Neural progenitor cell (in vitro differentiated cells): ENCODE measurements at regions not wholly inside any gene's neighbourhood (a gene's known extent, or its start where the extent isn't known, plus 50 kb on each side); places are given as distances from the start of the nearest gene placed in this dataset.

Experiments used
- DNase-seq: peaks from one replicate; pipeline ENCODE4 v3.0.0-alpha.2; 2016; ENCODE audit warnings: low spot score
- H2AFZ ChIP-seq: fragments of 200-600 bp; sonication (generic); replicated peaks from 2 replicates; pipeline ENCODE4 v1.6.1; 2016; ENCODE audit warnings: antibody characterized with exemption
- H3F3A ChIP-seq: fragments of 200-600 bp; sonication (generic); 2 replicates; pipeline ENCODE4 v1.6.1; 2016; ENCODE audit warnings: antibody characterized with exemption, low read depth
- H3K27ac ChIP-seq: fragments of 200-600 bp; sonication (generic); 2 replicates; pipeline ENCODE4 v1.5.1; 2016; ENCODE audit warnings: mild to moderate bottlenecking
- H3K27me3 ChIP-seq: fragments of 200-600 bp; sonication (generic); 2 replicates; pipeline ENCODE4 v1.6.1; 2016; ENCODE audit warnings: mild to moderate bottlenecking, moderate library complexity
- H3K36me3 ChIP-seq: fragments of 200-600 bp; sonication (generic); 2 replicates; pipeline ENCODE4 v1.5.1; 2016
- H3K4me1 ChIP-seq: fragments of 200-600 bp; sonication (generic); 2 replicates; pipeline ENCODE4 v1.6.1; 2016; ENCODE audit warnings: mixed run types
- H3K4me2 ChIP-seq: fragments of 200-600 bp; sonication (generic); 2 replicates; pipeline ENCODE4 v1.6.1; 2016
- H3K4me3 ChIP-seq: fragments of 200-600 bp; sonication (generic); 2 replicates; pipeline ENCODE4 v1.5.1; 2016
- H3K79me2 ChIP-seq: fragments of 200-600 bp; sonication (generic); 2 replicates; pipeline ENCODE4 v1.6.1; 2016; ENCODE audit warnings: low read depth
- H3K9ac ChIP-seq: fragments of 200-600 bp; sonication (generic); 2 replicates; pipeline ENCODE4 v1.6.1; 2016
- H3K9me3 ChIP-seq: fragments of 200-600 bp; sonication (generic); 2 replicates; pipeline ENCODE4 v1.5.1; 2016; ENCODE audit warnings: low read depth
- H4K20me1 ChIP-seq: fragments of 200-600 bp; sonication (generic); 2 replicates; pipeline ENCODE4 v1.6.1; 2016; ENCODE audit warnings: low read depth
- H3K27ac Mint-ChIP-seq: 3 replicates; pipeline ENCODE4 v1.8.0; 2021; ENCODE audit warnings: mixed read lengths
- H3K27me3 Mint-ChIP-seq: 2 replicates; pipeline ENCODE4 v1.8.0; 2022; ENCODE audit warnings: low read depth, mild to moderate bottlenecking, inconsistent platforms, moderate library complexity, mixed read lengths; ENCODE audit not compliant: insufficient read depth
- H3K36me3 Mint-ChIP-seq: 3 replicates; pipeline ENCODE4 v1.8.0; 2021; ENCODE audit warnings: mixed read lengths
- H3K4me1 Mint-ChIP-seq: 3 replicates; pipeline ENCODE4 v1.8.0; 2021; ENCODE audit warnings: mixed read lengths
- H3K4me3 Mint-ChIP-seq: 3 replicates; pipeline ENCODE4 v1.8.0; 2021; ENCODE audit warnings: mild to moderate bottlenecking, moderate library complexity, mixed read lengths
- H3K9me3 Mint-ChIP-seq: 3 replicates; pipeline ENCODE4 v1.8.0; 2020; ENCODE audit warnings: mixed read lengths
- EZH2 ChIP-seq: fragments of 200-600 bp; sonication (generic); IDR thresholded peaks from 2 replicates; pipeline ENCODE4 v1.6.1; 2017; ENCODE audit warnings: antibody characterized with exemption, mild to moderate bottlenecking, moderate library complexity
- EZH2phosphoT487 ChIP-seq: fragments of 200-600 bp; sonication (generic); IDR thresholded peaks from 2 replicates; pipeline ENCODE4 v1.6.1; 2017; ENCODE audit warnings: antibody characterized with exemption
- TF ChIP-seq, protein P1 (sequence below): fragments of 200-600 bp; sonication (generic); IDR thresholded peaks from 2 replicates; pipeline ENCODE4 v1.5.1; 2017; ENCODE audit warnings: antibody characterized with exemption, mild to moderate bottlenecking

DNA sequence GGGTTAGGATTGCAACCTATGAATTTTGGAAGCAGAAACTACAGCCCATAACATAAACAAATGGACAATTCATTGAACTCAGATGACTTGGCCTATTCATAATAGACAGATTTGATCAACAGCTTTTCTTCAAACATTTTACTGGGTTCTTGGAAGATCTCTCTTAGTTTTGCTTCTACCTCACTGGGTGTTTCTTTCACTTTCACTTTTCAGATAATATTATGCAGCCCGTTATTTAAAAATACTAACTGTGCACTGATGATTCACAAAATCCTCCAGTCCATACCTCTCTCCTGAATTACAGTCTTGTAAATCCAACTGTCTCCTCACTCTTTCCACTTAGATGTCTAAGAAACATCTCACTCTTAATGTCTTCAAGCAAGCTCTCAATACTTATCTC, 183.5 kb upstream of the IRX1 start:
- no peak overlapping the region for H3K27ac Mint-ChIP-seq
- no peak overlapping the region for H3K4me3 ChIP-seq
- peaks cover 2% of the 10 kb centered on the region for H3K27me3 Mint-ChIP-seq
- no peak overlapping the region for H3K27ac ChIP-seq
- H4K20me1 ChIP-seq: no peaks in the 10 kb centered on the region
- H3K4me1 ChIP-seq: no peaks in the 10 kb centered on the region
- H3K36me3 ChIP-seq: peaks cover 3% of the 10 kb centered on the region
- H3K9ac ChIP-seq: no peak overlapping the region
- no peaks in the 10 kb centered on the region for H3K27me3 ChIP-seq
- no peak for DNase-seq
- H3K36me3 Mint-ChIP-seq: no peaks in the 10 kb centered on the region
- H3K4me3 Mint-ChIP-seq: no peak overlapping the region
- no peaks in the 10 kb centered on the region for H3K9me3 ChIP-seq
- TF ChIP-seq EZH2 (no peak), EZH2phosphoT487 (no peak)
- TF ChIP-seq, protein P1, sequence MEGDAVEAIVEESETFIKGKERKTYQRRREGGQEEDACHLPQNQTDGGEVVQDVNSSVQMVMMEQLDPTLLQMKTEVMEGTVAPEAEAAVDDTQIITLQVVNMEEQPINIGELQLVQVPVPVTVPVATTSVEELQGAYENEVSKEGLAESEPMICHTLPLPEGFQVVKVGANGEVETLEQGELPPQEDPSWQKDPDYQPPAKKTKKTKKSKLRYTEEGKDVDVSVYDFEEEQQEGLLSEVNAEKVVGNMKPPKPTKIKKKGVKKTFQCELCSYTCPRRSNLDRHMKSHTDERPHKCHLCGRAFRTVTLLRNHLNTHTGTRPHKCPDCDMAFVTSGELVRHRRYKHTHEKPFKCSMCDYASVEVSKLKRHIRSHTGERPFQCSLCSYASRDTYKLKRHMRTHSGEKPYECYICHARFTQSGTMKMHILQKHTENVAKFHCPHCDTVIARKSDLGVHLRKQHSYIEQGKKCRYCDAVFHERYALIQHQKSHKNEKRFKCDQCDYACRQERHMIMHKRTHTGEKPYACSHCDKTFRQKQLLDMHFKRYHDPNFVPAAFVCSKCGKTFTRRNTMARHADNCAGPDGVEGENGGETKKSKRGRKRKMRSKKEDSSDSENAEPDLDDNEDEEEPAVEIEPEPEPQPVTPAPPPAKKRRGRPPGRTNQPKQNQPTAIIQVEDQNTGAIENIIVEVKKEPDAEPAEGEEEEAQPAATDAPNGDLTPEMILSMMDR: no peak
- no peak overlapping the region for H2AFZ ChIP-seq
- H3F3A ChIP-seq: no peaks in the 10 kb centered on the region
- H3K4me1 Mint-ChIP-seq: no peaks in the 10 kb centered on the region
- H3K4me2 ChIP-seq: no peak overlapping the region
- H3K9me3 Mint-ChIP-seq: peaks cover 19% of the 10 kb centered on the region
- no peaks in the 10 kb centered on the region for H3K79me2 ChIP-seq

DNA sequence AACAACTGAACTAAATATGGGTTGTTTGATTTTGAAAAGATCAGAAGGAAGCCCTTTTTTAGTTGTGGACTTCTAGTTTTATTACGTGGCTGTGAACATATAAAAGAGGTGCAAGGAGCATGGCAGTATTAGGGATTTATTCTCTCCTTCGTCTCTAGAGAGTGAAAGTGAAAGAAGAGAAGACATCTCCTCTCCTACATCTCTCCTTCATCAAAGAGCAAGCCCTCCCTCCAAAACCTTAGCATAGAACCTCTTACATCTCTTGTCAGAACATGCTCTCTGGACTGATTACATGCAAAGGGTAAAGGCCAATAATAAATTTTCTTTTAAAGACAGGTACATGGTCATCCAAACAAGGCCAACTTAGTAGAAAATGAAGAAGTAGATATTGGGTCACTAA, 184.3 kb upstream of the IRX1 start:
- Mint-ChIP-seq H3K4me3 (no peak overlapping the region), H3K27me3 (peaks cover 2% of the 10 kb centered on the region), H3K27ac (no peak overlapping the region), H3K4me1 (no peaks in the 10 kb centered on the region), H3K36me3 (no peaks in the 10 kb centered on the region), H3K9me3 (peaks cover 23% of the 10 kb centered on the region)
- Histone ChIP-seq H3K79me2 (no peaks in the 10 kb centered on the region), H3K9me3 (no peaks in the 10 kb centered on the region), H3K36me3 (peaks cover 3% of the 10 kb centered on the region), H3K4me3 (no peak overlapping the region), H3K4me1 (no peaks in the 10 kb centered on the region), H3K27ac (no peak overlapping the region), H3F3A (no peaks in the 10 kb centered on the region), H3K4me2 (no peak overlapping the region), H4K20me1 (no peaks in the 10 kb centered on the region), H3K9ac (no peak overlapping the region), H2AFZ (no peak overlapping the region), H3K27me3 (no peaks in the 10 kb centered on the region)
- no peak for DNase-seq
- TF ChIP-seq EZH2phosphoT487: no peak
- TF ChIP-seq, protein P1: no peak
- no peak for TF ChIP-seq EZH2

DNA sequence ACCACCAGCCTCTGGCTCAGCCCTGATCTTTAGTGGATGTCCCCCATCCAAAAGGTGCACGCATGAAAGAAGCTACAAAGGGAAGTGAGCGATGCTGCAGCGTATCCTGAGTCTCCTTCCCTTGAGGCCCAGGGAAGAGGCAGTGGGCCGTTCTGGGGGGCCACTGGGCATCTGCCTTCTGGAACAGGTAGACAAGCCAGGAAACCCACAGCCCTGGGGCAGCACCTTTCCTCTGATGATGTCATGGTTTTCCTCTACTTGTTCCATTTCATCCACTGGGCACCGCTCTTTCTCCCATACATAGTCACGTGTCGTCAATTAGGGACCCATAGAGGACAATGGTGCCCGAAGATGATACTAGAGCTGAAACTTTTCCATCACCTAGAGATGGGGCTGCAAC, 194.0 kb upstream of the IRX1 start:
- no peak overlapping the region for H3K4me3 ChIP-seq
- H3K9me3 Mint-ChIP-seq: peaks cover 24% of the 10 kb centered on the region
- H2AFZ ChIP-seq: no peak overlapping the region
- peaks cover 8% of the 10 kb centered on the region for H3K27me3 ChIP-seq
- H3K4me2 ChIP-seq: no peak overlapping the region
- H3K36me3 Mint-ChIP-seq: peaks cover 3% of the 10 kb centered on the region
- no peak overlapping the region for H3K4me3 Mint-ChIP-seq
- TF ChIP-seq EZH2 (no peak), EZH2phosphoT487 (no peak)
- TF ChIP-seq, protein P1: no peak
- H3K36me3 ChIP-seq: no peaks in the 10 kb centered on the region
- H4K20me1 ChIP-seq: no peaks in the 10 kb centered on the region
- H3K79me2 ChIP-seq: no peaks in the 10 kb centered on the region
- no peak overlapping the region for H3K9ac ChIP-seq
- no peaks in the 10 kb centered on the region for H3F3A ChIP-seq
- DNase-seq: no peak
- H3K27ac ChIP-seq: no peak overlapping the region
- no peaks in the 10 kb centered on the region for H3K4me1 ChIP-seq
- H3K27ac Mint-ChIP-seq: no peak overlapping the region
- H3K27me3 Mint-ChIP-seq: peaks cover 19% of the 10 kb centered on the region
- H3K9me3 ChIP-seq: no peaks in the 10 kb centered on the region
- H3K4me1 Mint-ChIP-seq: no peaks in the 10 kb centered on the region
